Gastroesophageal sphincter (tissue), 3 donors: ENCODE measurements at regions not wholly inside any gene's neighbourhood (a gene's known extent, or its start where the extent isn't known, plus 50 kb on each side); places are given as distances from the start of the nearest gene placed in this dataset.

Experiments used
- CTCF ChIP-seq, 4 experiments: fragments of 200-600 bp in 2 of 4; fragments of 450-650 bp in 2 of 4; sonication (generic) in 1 of 4; IDR thresholded peaks; one replicate each; pipeline ENCODE4 v1.5.1; 2017 to 2019; ENCODE audit warnings: antibody characterized with exemption in 4 of 4, mild to moderate bottlenecking in 2 of 4, moderate library complexity in 2 of 4
- EP300 ChIP-seq: sonication (generic); formaldehyde crosslinking; IDR thresholded peaks from one replicate; pipeline ENCODE4 v1.6.1; 2017; ENCODE audit warnings: antibody characterized with exemption, mild to moderate bottlenecking
- POLR2A ChIP-seq, 2 donors: fragments of 450-650 bp; IDR thresholded peaks; one replicate each; pipeline ENCODE4 v1.6.1; 2017; ENCODE audit warnings: antibody characterized with exemption in 2 of 2, mild to moderate bottlenecking in 2 of 2, moderate library complexity in 1 of 2
- POLR2AphosphoS5 ChIP-seq: sonication (generic); formaldehyde crosslinking; IDR thresholded peaks from one replicate; pipeline ENCODE4 v1.6.1; 2017; ENCODE audit warnings: antibody characterized with exemption

GRCh38 chr19:23531231-23531790, 136.0 kb upstream of the ZNF91 start:
- TF ChIP-seq CTCF (IDR thresholded peaks at IDR 0.05) = no peak
- no peak for TF ChIP-seq POLR2A (IDR thresholded peaks at IDR 0.05)
- TF ChIP-seq POLR2AphosphoS5 = no peak
- TF ChIP-seq EP300 = no peak
